Uterus (tissue), 3 donors: ENCODE measurements at regions not wholly inside any gene's neighbourhood (a gene's known extent, or its start where the extent isn't known, plus 50 kb on each side); places are given as distances from the start of the nearest gene placed in this dataset.

ENCODE experiments used
- DNase-seq, 2 donors: peaks; one replicate each; pipeline ENCODE4 v3.0.0-alpha.2; 2019 to 2020
- H3K27ac ChIP-seq, 2 donors: fragments of 200-600 bp; sonication (generic); 1 replicate in 1 of 2; 2 replicates in 1 of 2; pipeline ENCODE4 v1.5.1; 2016 to 2018
- H3K27me3 ChIP-seq, 2 donors: fragments of 200-600 bp; sonication (generic); one replicate each; pipeline ENCODE4 v1.5.1; 2018 to 2019; ENCODE audit warnings: control low read depth in 1 of 2
- H3K36me3 ChIP-seq, 2 donors: fragments of 200-600 bp; sonication (generic); one replicate each; pipeline ENCODE4 v1.5.1; 2019; ENCODE audit warnings: control low read depth in 1 of 2
- H3K4me1 ChIP-seq, 2 donors: fragments of 200-600 bp; sonication (generic); one replicate each; pipeline ENCODE4 v1.5.1; 2018 to 2019; ENCODE audit warnings: control low read depth in 1 of 2
- H3K4me3 ChIP-seq, 2 donors: fragments of 200-600 bp; sonication (generic); 1 replicate in 1 of 2; 2 replicates in 1 of 2; pipeline ENCODE4 v1.5.1; 2018 to 2019; ENCODE audit warnings: mild to moderate bottlenecking in 1 of 2
- H3K9me3 ChIP-seq, 2 donors: fragments of 200-600 bp; sonication (generic); one replicate each; pipeline ENCODE4 v1.5.1; 2019; ENCODE audit warnings: control low read depth in 1 of 2
- CTCF ChIP-seq, 4 experiments: fragments of 200-600 bp in 2 of 4; fragments of 450-650 bp in 2 of 4; sonication (generic) in 2 of 4; IDR thresholded peaks; one replicate each; pipeline ENCODE4 v1.5.1; 2016 to 2019; ENCODE audit warnings: antibody characterized with exemption in 4 of 4, mild to moderate bottlenecking in 2 of 4, moderate library complexity in 1 of 4
- POLR2A ChIP-seq, 2 donors: fragments of 450-650 bp; IDR thresholded peaks; one replicate each; pipeline ENCODE4 v1.6.1; 2016; ENCODE audit warnings: antibody characterized with exemption in 2 of 2, mild to moderate bottlenecking in 1 of 2, moderate library complexity in 1 of 2
- intact Hi-C: fragments of 100-400 bp; cut with DNase I; formaldehyde crosslinking; loops from one replicate; pipeline ENCODE4 v1.15.1; 2023; ENCODE audit warnings: low total_unique reads
- donor health status: DM: yes; HTN: yes; CAD: no.

GRCh38 chr9:71592400-71592799, 175.9 kb downstream of the CEMIP2 start:
- Histone ChIP-seq H3K27ac (no peak overlapping the region), H3K4me3 (no peak overlapping the region), H3K4me1 (no peaks in the 10 kb centered on the region), H3K27me3 (no peaks in the 10 kb centered on the region), H3K9me3 (no peaks in the 10 kb centered on the region), H3K36me3 (no peaks in the 10 kb centered on the region)
- intact Hi-C loops: loop anchor here (5.0 kb wide), 1 partner anchor 195 kb away; no protein-coding TSS in a partner anchor
- TF ChIP-seq POLR2A (IDR thresholded peaks at IDR 0.05) (no peak), CTCF (IDR thresholded peaks at IDR 0.05) (no peak)
- no peak for DNase-seq

GRCh38 chr9:71590362-71590761, 178.0 kb downstream of the CEMIP2 start:
- Histone ChIP-seq H3K27me3 (no peaks in the 10 kb centered on the region), H3K27ac (no peak overlapping the region), H3K4me3 (no peak overlapping the region), H3K9me3 (no peaks in the 10 kb centered on the region), H3K36me3 (no peaks in the 10 kb centered on the region), H3K4me1 (no peaks in the 10 kb centered on the region)
- no peak for DNase-seq
- TF ChIP-seq POLR2A (IDR thresholded peaks at IDR 0.05) (no peak), CTCF (IDR thresholded peaks at IDR 0.05) (no peak)
- intact Hi-C loops: loop anchor here (5.0 kb wide), 1 partner anchor 193 kb away; no protein-coding TSS in a partner anchor

GRCh38 chr9:71589612-71590011, 178.7 kb downstream of the CEMIP2 start:
- DNase-seq: no peak
- Histone ChIP-seq H3K4me1 (no peaks in the 10 kb centered on the region), H3K27me3 (no peaks in the 10 kb centered on the region), H3K9me3 (no peaks in the 10 kb centered on the region), H3K36me3 (no peaks in the 10 kb centered on the region), H3K27ac (no peak overlapping the region), H3K4me3 (no peak overlapping the region)
- no peak for TF ChIP-seq POLR2A (IDR thresholded peaks at IDR 0.05)
- TF ChIP-seq CTCF (IDR thresholded peaks at IDR 0.05): no peak
- intact Hi-C loops: loop anchor here (5.0 kb wide), 1 partner anchor 192 kb away; no protein-coding TSS in a partner anchor

- no peaks in the 10 kb centered on the region for H3K27me3 ChIP-seq
These were observed 180.5 kb downstream of the CEMIP2 start for GRCh38 chr9:71587576-71588362.

More at GRCh38 chr9:71587576-71588362, 180.5 kb downstream of the CEMIP2 start:
- Histone ChIP-seq H3K9me3 (no peaks in the 10 kb centered on the region), H3K4me3 (no peak overlapping the region), H3K27ac (no peak overlapping the region), H3K4me1 (no peaks in the 10 kb centered on the region), H3K36me3 (no peaks in the 10 kb centered on the region)
- no peak for DNase-seq
- TF ChIP-seq CTCF (IDR thresholded peaks at IDR 0.05): no peak
- TF ChIP-seq POLR2A (IDR thresholded peaks at IDR 0.05): no peak
- intact Hi-C loops: no loop called here
